Left lung (tissue), 4 donors: ENCODE measurements at regions not wholly inside any gene's neighbourhood (a gene's known extent, or its start where the extent isn't known, plus 50 kb on each side); places are given as distances from the start of the nearest gene placed in this dataset.

ENCODE experiments used
- ATAC-seq: fragments of 200-7000 bp; cut with Tn5 transposase; one replicate; pipeline ENCODE4 v1.9.1; 2020; ENCODE audit warnings: moderate library complexity
- DNase-seq, 4 donors: peaks; one replicate each; pipeline ENCODE4 v3.0.0-alpha.2; 2013 to 2020
- H3K27ac ChIP-seq, 2 donors: fragments of 200-600 bp; sonication (generic) in 1 of 2; one replicate each; pipeline versions ENCODE4 v1.5.0 to v1.8.0; 2020 to 2021
- H3K27me3 ChIP-seq, 2 donors: fragments of 200-600 bp; sonication (generic) in 1 of 2; one replicate each; pipeline versions ENCODE4 v1.5.0 to v1.8.0; 2020 to 2021
- H3K36me3 ChIP-seq, 2 donors: fragments of 200-600 bp; sonication (generic) in 1 of 2; one replicate each; pipeline versions ENCODE4 v1.5.0 to v1.8.0; 2020 to 2021
- H3K4me1 ChIP-seq, 2 donors: fragments of 200-600 bp; one replicate each; pipeline ENCODE4 v1.8.0; 2021
- H3K4me3 ChIP-seq, 2 donors: fragments of 200-600 bp; sonication (generic) in 1 of 2; one replicate each; pipeline versions ENCODE4 v1.5.0 to v1.8.0; 2020 to 2021; ENCODE audit warnings: mild to moderate bottlenecking in 1 of 2
- H3K9me3 ChIP-seq, 2 donors: fragments of 200-600 bp; sonication (generic) in 1 of 2; one replicate each; pipeline versions ENCODE4 v1.5.0 to v1.8.0; 2020 to 2021
- CTCF ChIP-seq, 2 donors: fragments of 200-600 bp; sonication (generic) in 1 of 2; IDR thresholded peaks; one replicate each; pipeline versions ENCODE4 v1.5.0 to v1.8.0; 2021; ENCODE audit warnings: antibody characterized with exemption in 2 of 2
- intact Hi-C, 2 donors: fragments of 100-400 bp; cut with DNase I; formaldehyde crosslinking; loops; one replicate each; pipeline versions ENCODE4 v1.11.2 to v1.14.2; 2022
- donor health status: DM: no; HTN: yes; CAD: no.
- donor health status: DM: no; HTN: no; CAD: no.

- H3K36me3 ChIP-seq, result no peaks in the 10 kb centered on the region
- peaks cover 0 to 16% of the 10 kb centered on the region in 2 donors for H3K9me3 ChIP-seq
- no peak for DNase-seq
- H3K27ac ChIP-seq, result no peak overlapping the region
- no peaks in the 10 kb centered on the region for H3K4me1 ChIP-seq
- no peak for TF ChIP-seq CTCF (IDR thresholded peaks at IDR 0.05)
- H3K27me3 ChIP-seq, result no peaks in the 10 kb centered on the region
- no peak overlapping the region for H3K4me3 ChIP-seq
- intact Hi-C loops, result no loop called here
- no peak for ATAC-seq
These were observed 243.2 kb downstream of the KLF13 start for GRCh38 chr15:31569836-31570235.

GRCh38 chr15:31570591-31570990 lies 244.0 kb downstream of the KLF13 start:
- DNase-seq, result no peak
- TF ChIP-seq CTCF (IDR thresholded peaks at IDR 0.05), result no peak
- intact Hi-C loops, result no loop called here

GRCh38 chr15:31571676-31572075 lies 245.0 kb downstream of the KLF13 start:
- no peak overlapping the region for H3K4me3 ChIP-seq
- DNase-seq (no peak), ATAC-seq (peak; percentile 61)
- H3K4me1 ChIP-seq, result no peaks in the 10 kb centered on the region
- no peaks in the 10 kb centered on the region for H3K36me3 ChIP-seq
- no peak overlapping the region for H3K27ac ChIP-seq
- no peak for TF ChIP-seq CTCF (IDR thresholded peaks at IDR 0.05)
- H3K9me3 ChIP-seq, result peaks cover 0 to 14% of the 10 kb centered on the region in 2 donors
- intact Hi-C loops, result no loop called here
- no peaks in the 10 kb centered on the region for H3K27me3 ChIP-seq

More at GRCh38 chr15:31570591-31570990, 244.0 kb downstream of the KLF13 start:
- no peaks in the 10 kb centered on the region for H3K36me3 ChIP-seq
- ATAC-seq, result no peak
- no peaks in the 10 kb centered on the region for H3K27me3 ChIP-seq
- H3K9me3 ChIP-seq, result peaks cover 0 to 16% of the 10 kb centered on the region in 2 donors
- H3K4me1 ChIP-seq, result no peaks in the 10 kb centered on the region
- no peak overlapping the region for H3K4me3 ChIP-seq
- H3K27ac ChIP-seq, result no peak overlapping the region

- H3K27me3 ChIP-seq, result no peaks in the 10 kb centered on the region
- DNase-seq, result no peak
- H3K36me3 ChIP-seq, result no peaks in the 10 kb centered on the region
- H3K9me3 ChIP-seq, result peaks cover 0 to 2% of the 10 kb centered on the region in 2 donors
- ATAC-seq, result no peak
- no peak for TF ChIP-seq CTCF (IDR thresholded peaks at IDR 0.05)
- intact Hi-C loops, result no loop called here
- no peak overlapping the region for H3K4me3 ChIP-seq
- H3K27ac ChIP-seq, result no peak overlapping the region
- H3K4me1 ChIP-seq, result no peaks in the 10 kb centered on the region
These were observed 247.1 kb downstream of the KLF13 start for GRCh38 chr15:31573759-31574158.

- Histone ChIP-seq H3K9me3 (no peaks in the 10 kb centered on the region), H3K4me1 (no peaks in the 10 kb centered on the region), H3K27ac (no peak overlapping the region), H3K27me3 (no peaks in the 10 kb centered on the region), H3K4me3 (no peak overlapping the region), H3K36me3 (no peaks in the 10 kb centered on the region)
- DNase-seq, result no peak
- intact Hi-C loops, result no loop called here
- ATAC-seq, result peak; percentile 41
- no peak for TF ChIP-seq CTCF (IDR thresholded peaks at IDR 0.05)
These were observed 248.1 kb downstream of the KLF13 start for GRCh38 chr15:31574766-31575165.
